LNCAP (cell line): ENCODE measurements at regions not wholly inside any gene's neighbourhood (a gene's known extent, or its start where the extent isn't known, plus 50 kb on each side); places are given as distances from the start of the nearest gene placed in this dataset.

Experiments
- CTCF ChIP-seq: fragments of 450-650 bp; IDR thresholded peaks from 2 replicates; pipeline ENCODE4 v1.5.1; 2017; ENCODE audit warnings: mild to moderate bottlenecking

DNA sequence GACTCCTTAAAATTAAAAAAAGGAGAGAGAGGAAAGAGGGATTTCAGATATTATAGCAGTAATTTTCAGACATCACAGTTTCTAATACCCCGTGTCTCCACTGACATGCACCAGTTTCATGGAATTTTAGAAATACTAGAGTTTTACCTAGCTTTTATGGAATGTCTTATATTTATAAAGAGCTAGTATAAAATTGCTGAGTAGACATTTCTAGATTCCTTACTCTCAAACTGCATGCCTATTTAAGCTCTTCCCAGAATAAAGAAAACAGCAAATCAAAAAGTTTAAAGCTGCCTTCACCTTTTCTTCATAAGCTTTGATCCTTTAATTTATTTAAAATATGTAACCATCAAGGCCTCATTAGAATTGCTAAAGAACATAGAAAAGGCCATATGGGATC, 247.4 kb upstream of the IL12A start:
- TF ChIP-seq CTCF: no peak

- TF ChIP-seq CTCF: no peak
These were observed 240.2 kb upstream of the IL12A start for GRCh38 chr3:159748425-159748824.

DNA sequence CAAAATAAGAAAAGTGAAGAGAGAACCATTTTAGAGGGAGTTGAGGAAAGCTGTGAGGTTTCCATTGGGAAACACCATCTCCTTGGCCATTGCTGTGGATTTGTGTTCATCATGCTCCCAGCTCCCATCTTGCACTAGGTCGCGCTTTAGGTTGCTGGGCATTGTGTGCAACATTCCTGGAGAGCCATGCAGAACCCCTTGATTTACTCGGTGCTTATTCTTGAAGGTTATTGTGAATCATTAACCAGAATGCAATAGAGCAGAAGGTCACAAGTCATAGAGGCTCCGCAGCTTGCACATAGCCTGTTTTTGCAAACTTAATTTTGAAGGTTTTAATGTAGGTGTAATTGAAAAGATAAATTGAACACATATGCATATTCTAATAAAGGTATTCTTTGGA, 239.2 kb upstream of the IL12A start:
- no peak for TF ChIP-seq CTCF

DNA sequence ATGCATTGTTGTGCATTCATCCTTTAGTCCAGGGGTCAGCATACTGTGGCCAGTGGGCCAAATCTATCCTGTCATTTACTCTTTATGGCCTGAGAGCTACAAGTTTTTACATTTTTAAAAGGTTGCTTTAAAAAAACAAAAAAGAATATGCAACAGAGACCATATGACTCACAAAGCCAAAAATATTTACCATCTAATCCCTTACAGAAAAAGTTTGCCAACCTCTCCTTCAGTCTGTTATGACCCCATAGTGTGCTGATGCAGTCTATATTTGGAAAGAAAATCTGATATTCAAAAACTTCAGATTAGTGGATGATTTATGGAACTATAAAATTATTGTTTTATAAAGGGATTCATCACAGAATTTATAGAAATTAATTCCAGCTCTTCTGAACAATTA, 237.5 kb upstream of the IL12A start:
- no peak for TF ChIP-seq CTCF

- no peak for TF ChIP-seq CTCF
These were observed 236.9 kb upstream of the IL12A start for GRCh38 chr3:159751752-159752151.

DNA sequence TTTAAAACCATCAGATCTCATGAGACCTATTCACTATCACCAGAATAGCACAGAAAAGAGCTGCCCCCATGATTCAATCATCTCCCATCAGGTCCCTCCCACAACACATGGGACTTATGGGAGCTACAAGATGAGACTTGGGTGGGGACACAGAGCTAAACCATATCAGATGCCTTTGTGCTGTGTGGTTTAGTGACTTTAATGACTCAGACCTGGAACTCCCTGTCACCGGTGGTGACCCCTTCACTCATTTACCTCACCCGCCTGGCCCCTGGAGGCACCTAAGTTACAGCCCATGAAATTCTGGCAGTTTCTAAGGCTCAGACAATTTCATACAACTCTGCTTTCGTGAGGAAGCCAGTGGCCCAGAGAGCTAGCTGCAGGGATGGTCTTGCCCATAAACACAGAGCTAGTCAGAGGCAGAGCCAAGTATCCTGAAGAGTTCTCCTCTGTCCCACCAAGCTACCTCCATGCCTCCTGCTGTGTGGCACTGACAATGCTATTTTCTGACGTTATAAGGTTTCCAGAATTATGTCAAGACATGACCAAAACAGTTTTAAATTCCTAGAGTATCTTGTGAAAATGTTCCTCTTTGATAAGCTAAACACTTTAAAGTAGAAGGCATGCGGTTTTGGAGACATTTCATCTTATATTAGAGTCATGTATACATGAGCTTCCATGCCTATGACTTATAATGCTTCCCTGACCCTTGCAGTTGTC, 231.1 kb upstream of the IL12A start:
- TF ChIP-seq CTCF: no peak

DNA sequence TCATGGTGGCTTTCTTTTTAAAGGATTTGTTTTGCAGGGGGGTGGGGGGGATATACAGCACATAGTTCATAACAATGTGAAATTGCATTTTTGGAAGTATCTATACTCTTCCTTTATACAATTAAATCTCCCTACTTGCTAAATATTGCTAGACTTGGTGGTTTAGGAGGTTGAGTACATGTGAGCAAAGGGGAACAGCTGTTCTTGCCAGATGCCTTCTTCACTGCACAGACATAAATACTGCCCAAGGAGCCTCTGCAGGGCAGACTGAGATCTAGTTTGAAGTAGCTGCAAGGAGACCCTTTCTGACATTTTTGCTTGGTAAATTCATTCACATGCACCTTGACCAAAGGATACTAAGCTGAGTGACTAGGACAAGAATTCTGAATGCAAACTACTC, 228.6 kb upstream of the IL12A start:
- no peak for TF ChIP-seq CTCF

GRCh38 chr3:159761369-159761768, 227.3 kb upstream of the IL12A start:
- no peak for TF ChIP-seq CTCF
